ENCODE measurements at regions not wholly inside any gene's neighbourhood (a gene's known extent, or its start where the extent isn't known, plus 50 kb on each side); places are given as distances from the start of the nearest gene placed in this dataset.

GRCh38 chr11:92477686-92478085 is 253.1 kb downstream of the FAT3 start:
- no peak for TF ChIP-seq CTCF (IDR thresholded peaks at IDR 0.05; ENCODE audit: low read depth, low read length)
- DNase-seq (ENCODE audit: low read depth, low spot score) = no peak
- in situ Hi-C loops (cut with HindIII; ENCODE audit: low sequenced_read_pairs) = no loop called here
- H3K4me3 ChIP-seq (ENCODE audit: low read depth, low read length) = no peak overlapping the region

GRCh38 chr11:92480499-92480898 is 255.9 kb downstream of the FAT3 start:
- peak; percentile 10 for DNase-seq (ENCODE audit: low read depth, low spot score)

GRCh38 chr11:92482492-92483060 is 258.0 kb downstream of the FAT3 start:
- no peak for TF ChIP-seq CTCF (IDR thresholded peaks at IDR 0.05; ENCODE audit: low read depth, low read length)
- no peak overlapping the region for H3K4me3 ChIP-seq (ENCODE audit: low read depth, low read length)
- no peak for DNase-seq (ENCODE audit: low read depth, low spot score)
- in situ Hi-C loops (cut with HindIII; ENCODE audit: low sequenced_read_pairs) = no loop called here

More at GRCh38 chr11:92480499-92480898, 255.9 kb downstream of the FAT3 start:
- TF ChIP-seq CTCF (IDR thresholded peaks at IDR 0.05; ENCODE audit: low read depth, low read length) = no peak
- no peak overlapping the region for H3K4me3 ChIP-seq (ENCODE audit: low read depth, low read length)
- in situ Hi-C loops (cut with HindIII; ENCODE audit: low sequenced_read_pairs) = no loop called here

- no peak for DNase-seq (ENCODE audit: low read depth, low spot score)
- no peak for TF ChIP-seq CTCF (IDR thresholded peaks at IDR 0.05; ENCODE audit: low read depth, low read length)
- H3K4me3 ChIP-seq (ENCODE audit: low read depth, low read length) = no peak overlapping the region
- in situ Hi-C loops (cut with HindIII; ENCODE audit: low sequenced_read_pairs) = no loop called here
Measured at GRCh38 chr11:92484570-92484969, 260.0 kb downstream of the FAT3 start.

GRCh38 chr11:92489826-92490399 is 265.3 kb downstream of the FAT3 start:
- DNase-seq (ENCODE audit: low read depth, low spot score) = no peak
- in situ Hi-C loops (cut with HindIII; ENCODE audit: low sequenced_read_pairs) = no loop called here
- no peak overlapping the region for H3K4me3 ChIP-seq (ENCODE audit: low read depth, low read length)
- no peak for TF ChIP-seq CTCF (IDR thresholded peaks at IDR 0.05; ENCODE audit: low read depth, low read length)

GRCh38 chr11:92492372-92492771 is 267.8 kb downstream of the FAT3 start:
- TF ChIP-seq CTCF (IDR thresholded peaks at IDR 0.05; ENCODE audit: low read depth, low read length) = no peak
- no peak overlapping the region for H3K4me3 ChIP-seq (ENCODE audit: low read depth, low read length)
- in situ Hi-C loops (cut with HindIII; ENCODE audit: low sequenced_read_pairs) = no loop called here
- no peak for DNase-seq (ENCODE audit: low read depth, low spot score)

Measured in astrocyte of the spinal cord (primary cell).